ENCODE measurements at regions not wholly inside any gene's neighbourhood (a gene's known extent, or its start where the extent isn't known, plus 50 kb on each side); places are given as distances from the start of the nearest gene placed in this dataset.

- TF ChIP-seq CTCF (IDR thresholded peaks at IDR 0.05) (no peak), POLR2A (IDR thresholded peaks at IDR 0.05) (no peak)
Measured at GRCh38 chr16:63769211-63769610, 1352.7 kb downstream of the CDH11 start.
